HG03378 (cell line): ENCODE measurements at regions not wholly inside any gene's neighbourhood (a gene's known extent, or its start where the extent isn't known, plus 50 kb on each side); places are given as distances from the start of the nearest gene placed in this dataset.

Experiments
- ATAC-seq: cut with Tn5 transposase; IDR thresholded peaks from one replicate; pipeline ENCODE4 v1.9.1; 2021; ENCODE audit warnings: mild to moderate bottlenecking, moderate library complexity; ENCODE audit not compliant: unreplicated experiment

GRCh38 chr15:88321271-88321670, 64.7 kb upstream of the NTRK3 start:
- ATAC-seq = no peak

- ATAC-seq = no peak
Observed at GRCh38 chr15:88316586-88316985, 60.0 kb upstream of the NTRK3 start.

GRCh38 chr15:88315221-88315878, 58.8 kb upstream of the NTRK3 start:
- ATAC-seq = no peak

GRCh38 chr15:88312941-88313579, 56.5 kb upstream of the NTRK3 start:
- ATAC-seq = no peak

- no peak for ATAC-seq
Observed at GRCh38 chr15:88309363-88309762, 52.8 kb upstream of the NTRK3 start.

- ATAC-seq = no peak
Observed at GRCh38 chr15:88307344-88307743, 50.8 kb upstream of the NTRK3 start.
